Frontal cortex (tissue), 3 donors: ENCODE measurements at regions not wholly inside any gene's neighbourhood (a gene's known extent, or its start where the extent isn't known, plus 50 kb on each side); places are given as distances from the start of the nearest gene placed in this dataset.

Source experiments
- DNase-seq, 2 donors: peaks; one replicate each; pipeline ENCODE4 v3.0.0; 2012; ENCODE audit warnings: low spot score in 2 of 2
- FAIRE-seq: peaks from 2 replicates; lab custom pipeline; 2012; peaks lifted over from hg19 to GRCh38; lab: Jason Lieb, UNC
- donor health status: control.
- donor health status: control.
- donor health status: control.

GRCh38 chr7:124692425-124692824 lies 73.2 kb downstream of the GPR37 start:
- DNase-seq (no peak), FAIRE-seq (no peak)

DNA sequence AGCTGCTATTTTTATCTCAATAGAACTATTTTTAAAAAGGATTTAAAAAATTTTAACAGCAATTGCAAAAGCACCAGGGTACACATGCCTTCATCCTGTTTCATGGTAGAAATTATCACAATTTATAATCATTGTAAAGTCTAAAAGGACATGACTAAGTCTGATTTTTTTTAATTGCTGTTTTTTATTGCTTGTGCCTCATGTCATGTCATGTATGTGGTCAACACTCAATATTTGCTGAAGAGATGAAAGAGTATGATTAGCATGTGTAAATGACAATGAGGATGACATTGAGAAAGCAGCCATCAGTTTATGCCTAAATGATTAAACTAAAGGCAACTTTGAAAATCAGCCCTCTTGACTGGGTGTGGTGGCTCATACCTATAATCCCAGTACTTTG lies 74.8 kb downstream of the GPR37 start:
- no peak for DNase-seq
- FAIRE-seq: no peak

- FAIRE-seq: no peak
- no peak for DNase-seq
Measured at GRCh38 chr7:124689931-124690330, 75.7 kb downstream of the GPR37 start.

GRCh38 chr7:124689523-124689922 lies 76.1 kb downstream of the GPR37 start:
- FAIRE-seq (no peak), DNase-seq (no peak)

- FAIRE-seq: no peak
- no peak for DNase-seq
Measured at GRCh38 chr7:124688991-124689390, 76.6 kb downstream of the GPR37 start.

DNA sequence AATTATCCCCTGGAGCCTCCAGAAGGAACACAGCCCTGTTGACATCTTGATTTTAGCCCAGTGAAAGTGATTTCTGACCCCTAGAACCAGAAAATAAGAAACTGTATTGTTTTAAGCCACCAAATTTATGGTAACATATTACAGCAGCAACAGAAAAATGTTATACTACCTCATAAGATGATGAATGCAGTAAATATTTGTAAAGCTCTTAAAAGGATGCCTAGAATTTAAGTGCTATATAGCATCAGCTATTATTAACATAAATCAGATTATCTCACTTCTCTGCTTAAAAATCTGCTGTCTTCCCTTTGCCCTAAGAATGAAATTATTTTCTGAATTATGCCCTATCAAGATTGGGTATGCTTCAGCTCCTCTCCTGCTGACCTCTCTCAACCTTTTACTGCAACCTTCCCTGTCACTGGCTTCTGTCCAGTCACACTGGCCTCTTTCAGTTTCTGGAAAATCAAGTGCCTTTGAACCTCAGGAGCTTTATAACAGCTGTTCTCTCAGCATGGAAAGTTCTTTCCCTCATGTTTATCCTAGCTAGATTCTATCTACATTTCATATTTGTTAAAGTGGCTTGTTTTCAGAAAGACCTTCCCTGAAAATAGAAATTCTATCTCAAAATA lies 78.9 kb downstream of the GPR37 start:
- FAIRE-seq (no peak), DNase-seq (no peak)

- FAIRE-seq: no peak
- DNase-seq: no peak
Measured at GRCh38 chr7:124681946-124682345, 83.6 kb downstream of the GPR37 start.

DNA sequence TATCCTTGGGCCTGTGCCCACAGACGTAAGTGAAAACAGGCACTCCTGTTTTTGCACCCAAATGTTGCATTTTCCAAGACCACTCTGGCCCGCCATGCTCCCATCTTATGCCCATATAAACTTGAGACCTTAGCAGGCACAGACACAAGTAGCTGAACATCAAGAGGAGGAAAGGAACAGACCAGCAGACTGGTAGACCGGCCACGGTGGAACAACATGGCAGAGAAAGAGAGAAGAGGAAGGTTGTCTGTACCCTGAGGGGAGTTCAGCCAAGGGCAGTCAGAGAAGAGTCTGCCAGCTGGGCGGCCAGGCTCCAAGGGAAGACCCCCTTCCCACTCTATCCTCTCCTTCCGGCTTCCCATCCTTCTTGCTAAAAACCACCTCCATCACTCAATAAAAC lies 85.3 kb downstream of the GPR37 start:
- FAIRE-seq (no peak), DNase-seq (no peak)

- no peak for FAIRE-seq
- DNase-seq: no peak
Measured at GRCh38 chr7:124679586-124680225, 85.9 kb downstream of the GPR37 start.

DNA sequence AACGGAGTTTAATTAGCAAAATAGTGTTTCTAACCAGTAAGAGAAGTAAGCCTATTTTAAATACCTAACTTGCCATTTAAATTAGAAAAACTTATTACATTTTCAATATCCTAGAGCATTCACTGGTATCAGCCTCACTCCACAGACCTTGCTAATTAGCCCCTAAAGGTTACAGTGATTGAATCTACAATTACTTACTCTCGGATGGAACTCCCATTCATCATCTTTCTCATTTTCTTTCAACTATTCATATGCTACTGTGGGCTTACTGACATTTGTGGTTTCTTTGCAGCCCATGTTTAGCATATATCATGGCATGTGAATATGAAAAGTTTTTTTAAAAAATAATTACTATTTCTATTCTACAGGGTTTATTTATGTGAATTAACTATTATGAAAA lies 86.4 kb downstream of the GPR37 start:
- DNase-seq: no peak

GRCh38 chr7:124674451-124674850 lies 91.1 kb downstream of the GPR37 start:
- FAIRE-seq (no peak), DNase-seq (no peak)

More for the DNA sequence above, 86.4 kb downstream of the GPR37 start:
- no peak for FAIRE-seq

DNA sequence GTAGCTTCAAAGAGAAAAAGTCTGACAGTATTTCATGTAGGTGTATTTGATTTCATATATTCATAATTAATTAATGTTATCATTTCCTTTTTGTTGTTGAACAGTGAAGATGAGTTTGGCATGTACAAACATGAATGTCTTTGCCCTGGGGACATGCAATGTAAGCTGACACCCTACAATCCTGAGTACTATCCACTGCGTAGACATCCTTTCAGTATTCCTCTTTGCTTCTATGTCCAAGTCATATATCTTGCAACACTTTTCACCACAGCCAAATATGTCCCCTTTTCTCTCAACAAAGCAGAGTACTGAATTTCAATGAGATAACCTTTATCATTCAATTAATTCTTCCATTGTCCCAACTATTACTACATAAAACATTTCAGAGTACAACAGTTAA lies 93.6 kb downstream of the GPR37 start:
- FAIRE-seq (no peak), DNase-seq (no peak)

DNA sequence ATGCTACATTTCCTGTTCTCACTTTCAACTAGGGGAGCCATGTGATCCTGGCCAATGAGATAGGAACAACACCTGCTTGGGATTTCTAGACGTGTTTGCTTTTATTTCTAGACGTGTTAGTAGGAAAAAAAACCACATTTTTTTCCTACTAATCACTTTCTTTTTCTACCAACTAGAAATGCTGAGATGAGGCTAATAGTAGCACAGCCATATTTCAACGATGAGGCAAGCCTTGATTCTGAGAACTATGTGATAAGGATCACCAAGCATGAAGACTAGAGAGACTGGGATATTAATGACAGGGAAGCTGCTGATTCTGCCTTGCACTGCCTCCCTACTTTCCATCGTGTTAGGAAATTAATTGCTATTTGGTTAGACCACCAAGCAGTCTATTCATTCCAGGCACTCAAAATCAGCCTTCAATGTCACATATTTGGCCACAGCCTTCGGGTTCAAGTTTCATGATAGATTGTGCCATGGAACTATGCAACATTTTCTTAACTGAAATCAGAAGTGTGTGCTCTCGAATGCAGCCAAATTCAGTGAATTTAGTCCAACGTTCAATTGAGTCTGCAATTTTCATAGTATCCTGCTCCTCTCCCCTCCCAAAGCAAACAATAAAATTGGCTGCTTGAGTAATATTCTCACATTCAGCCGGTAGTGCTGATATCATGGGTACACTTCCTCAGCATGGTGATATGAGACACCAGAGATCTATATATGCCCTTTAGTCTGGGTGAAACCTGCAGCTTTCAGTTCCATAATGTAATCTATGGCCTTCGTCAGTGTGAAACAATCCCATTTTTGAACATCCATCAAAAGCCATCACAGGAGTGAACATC lies 98.1 kb downstream of the GPR37 start:
- FAIRE-seq: no peak
- no peak for DNase-seq

DNA sequence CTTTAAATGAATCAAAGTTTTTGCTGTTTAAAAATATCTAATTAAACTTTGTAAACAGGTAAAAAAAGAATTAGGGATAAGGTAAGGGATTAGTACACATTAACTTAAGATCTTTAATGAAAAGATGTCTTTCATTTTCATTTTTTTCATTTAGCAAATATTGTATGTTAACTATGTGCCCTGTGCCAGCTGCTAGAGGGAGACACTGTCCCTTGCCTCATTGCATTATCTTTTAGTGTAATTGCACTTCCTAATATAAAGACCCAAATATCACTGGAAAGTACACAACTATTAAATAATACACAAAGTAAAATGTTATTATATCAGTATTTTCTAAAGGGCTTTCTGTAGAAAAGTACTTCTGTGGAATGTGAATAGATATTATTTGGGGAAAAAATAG lies 102.7 kb downstream of the GPR37 start:
- FAIRE-seq: peak; percentile 88

GRCh38 chr7:124662372-124662771 lies 103.2 kb downstream of the GPR37 start:
- FAIRE-seq (no peak), DNase-seq (no peak)

More for the DNA sequence above, 102.7 kb downstream of the GPR37 start:
- no peak for DNase-seq

GRCh38 chr7:124655990-124656389 lies 109.6 kb downstream of the GPR37 start:
- DNase-seq: no peak
- no peak for FAIRE-seq

GRCh38 chr7:124652237-124652636 lies 113.4 kb downstream of the GPR37 start:
- no peak for FAIRE-seq
- DNase-seq: no peak

DNA sequence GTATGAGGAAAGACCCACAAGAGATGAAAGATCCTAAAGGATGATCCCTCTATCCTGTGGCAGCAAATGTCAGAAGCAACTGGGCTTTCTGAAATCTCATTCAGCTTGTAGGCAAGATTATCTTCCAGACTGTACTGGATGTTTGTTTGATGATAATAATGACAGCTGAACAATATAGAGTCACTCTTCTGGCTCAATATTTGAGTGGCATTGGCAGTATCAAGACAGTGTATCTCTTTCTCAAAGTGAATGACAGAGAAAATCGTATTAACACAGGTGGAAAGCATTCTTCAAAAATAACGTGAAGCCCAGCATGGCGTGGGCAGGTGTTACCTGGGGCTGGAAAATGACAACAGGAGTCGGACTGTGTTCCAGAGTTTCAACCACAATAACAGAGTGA lies 114.5 kb downstream of the GPR37 start:
- no peak for FAIRE-seq

DNA sequence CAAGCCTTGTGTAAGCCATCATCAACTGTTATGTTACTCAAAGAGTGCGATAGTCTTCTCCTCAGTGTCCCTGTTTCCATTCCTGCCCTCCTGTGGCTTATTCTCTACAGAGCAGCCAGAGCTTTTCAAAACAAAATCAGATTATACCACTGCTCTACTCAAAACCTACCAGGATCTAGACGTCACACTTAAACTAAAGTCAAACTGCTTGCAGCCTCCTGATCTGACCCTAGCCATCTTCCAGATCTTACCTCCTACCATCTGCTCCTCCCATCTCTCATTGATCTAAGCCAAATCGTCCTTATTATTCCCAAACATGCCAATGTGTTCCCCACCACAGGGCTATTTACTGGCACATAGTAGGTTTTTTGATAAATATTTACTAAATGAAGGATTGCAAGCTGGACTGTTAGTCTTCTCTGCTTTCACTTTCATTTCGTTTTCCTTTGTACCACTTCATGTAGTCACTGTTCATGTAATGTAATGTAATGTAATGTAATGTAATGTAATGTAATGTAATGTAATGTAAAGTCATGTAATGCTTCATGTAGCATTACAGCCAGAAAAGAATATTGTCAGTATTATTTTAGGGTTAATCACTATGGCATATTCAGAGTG lies 116.1 kb downstream of the GPR37 start:
- FAIRE-seq (no peak), DNase-seq (no peak)

More for the DNA sequence above, 114.5 kb downstream of the GPR37 start:
- no peak for DNase-seq

GRCh38 chr7:124647630-124648306 lies 117.8 kb downstream of the GPR37 start:
- DNase-seq: no peak
- no peak for FAIRE-seq
